Liver (tissue), 8 donors: ENCODE measurements at regions not wholly inside any gene's neighbourhood (a gene's known extent, or its start where the extent isn't known, plus 50 kb on each side); places are given as distances from the start of the nearest gene placed in this dataset.

Source experiments
- DNase-seq: peaks from one replicate; pipeline ENCODE4 v3.0.0-alpha.2; 2017; ENCODE audit warnings: low spot score
- H3K27ac ChIP-seq, 2 donors: one replicate each; pipeline ENCODE4 v1.7.0; 2013; ENCODE audit warnings: inconsistent platforms in 2 of 2, low read length in 2 of 2, control low read depth in 1 of 2, low read depth in 1 of 2, mild to moderate bottlenecking in 1 of 2
- H3K27me3 ChIP-seq, 4 donors: one replicate each; pipeline versions ENCODE4 v1.6.1 to v1.7.0; 2013; ENCODE audit warnings: low read length in 3 of 4, inconsistent platforms in 1 of 4, mild to moderate bottlenecking in 1 of 4, moderate library complexity in 1 of 4; ENCODE audit not compliant: control insufficient read depth in 4 of 4, insufficient read depth in 4 of 4
- H3K36me3 ChIP-seq, 4 donors: one replicate each; pipeline versions ENCODE4 v1.6.1 to v1.7.0; 2013; ENCODE audit warnings: low read length in 3 of 4, mild to moderate bottlenecking in 3 of 4, low read depth in 1 of 4, moderate library complexity in 1 of 4; ENCODE audit not compliant: control insufficient read depth in 4 of 4, insufficient read depth in 3 of 4
- H3K4me1 ChIP-seq, 4 donors: one replicate each; pipeline versions ENCODE4 v1.6.1 to v1.7.0; 2013; ENCODE audit warnings: low read length in 3 of 4, mild to moderate bottlenecking in 3 of 4, moderate library complexity in 1 of 4; ENCODE audit not compliant: control insufficient read depth in 4 of 4, insufficient read depth in 4 of 4
- H3K4me3 ChIP-seq, 3 donors: one replicate each; pipeline versions ENCODE4 v1.6.1 to v1.7.0; 2013; ENCODE audit warnings: low read length in 3 of 3, control low read depth in 1 of 3, low read depth in 1 of 3, mild to moderate bottlenecking in 1 of 3
- H3K9ac ChIP-seq, 2 donors: one replicate each; pipeline ENCODE4 v1.7.0; 2013; ENCODE audit warnings: low read length in 2 of 2, mild to moderate bottlenecking in 2 of 2, moderate library complexity in 2 of 2, control low read depth in 1 of 2, low read depth in 1 of 2
- H3K9me3 ChIP-seq, 4 donors: one replicate each; pipeline versions ENCODE4 v1.6.1 to v1.7.0; 2013; ENCODE audit warnings: low read length in 3 of 4; ENCODE audit not compliant: control insufficient read depth in 4 of 4
- CTCF ChIP-seq: fragments of 150-350 bp; IDR thresholded peaks from 2 replicates; pipeline ENCODE4 v1.5.1; 2017; ENCODE audit warnings: improper control_type of control experiment, low read depth, low read length; ENCODE audit not compliant: missing input control
- EGR1 ChIP-seq, 2 donors: IDR thresholded peaks; 2 replicates each; pipeline ENCODE4 v1.6.1; 2016 to 2018; ENCODE audit warnings: antibody characterized with exemption in 2 of 2, low read depth in 2 of 2
- FOXA1 ChIP-seq: IDR thresholded peaks from 2 replicates; pipeline ENCODE4 v1.6.1; 2016; ENCODE audit warnings: antibody characterized with exemption
- FOXA2 ChIP-seq: IDR thresholded peaks from 2 replicates; pipeline ENCODE4 v1.6.1; 2016; ENCODE audit warnings: antibody characterized with exemption
- HNF4G ChIP-seq: IDR thresholded peaks from 2 replicates; pipeline ENCODE4 v1.6.1; 2016; ENCODE audit warnings: antibody characterized with exemption
- JUND ChIP-seq, 2 donors: IDR thresholded peaks; 2 replicates each; pipeline ENCODE4 v1.6.1; 2016; ENCODE audit warnings: antibody characterized with exemption in 2 of 2
- MAX ChIP-seq: IDR thresholded peaks from 2 replicates; pipeline ENCODE4 v1.6.1; 2016; ENCODE audit warnings: antibody characterized with exemption
- NR2F2 ChIP-seq: IDR thresholded peaks from 2 replicates; pipeline ENCODE4 v1.6.1; 2016; ENCODE audit warnings: antibody characterized with exemption
- REST ChIP-seq: IDR thresholded peaks from 2 replicates; pipeline ENCODE4 v1.6.1; 2016; ENCODE audit warnings: antibody characterized with exemption, mild to moderate bottlenecking
- RXRA ChIP-seq, 2 donors: IDR thresholded peaks; 2 replicates each; pipeline ENCODE4 v1.6.1; 2017 to 2018; ENCODE audit warnings: antibody characterized with exemption in 2 of 2, mild to moderate bottlenecking in 1 of 2
- SP1 ChIP-seq: IDR thresholded peaks from 2 replicates; pipeline ENCODE4 v1.6.1; 2018; ENCODE audit warnings: antibody characterized with exemption, mild to moderate bottlenecking
- YY1 ChIP-seq: IDR thresholded peaks from 2 replicates; pipeline ENCODE4 v1.6.1; 2016; ENCODE audit warnings: antibody characterized with exemption, mild to moderate bottlenecking
- WGBS: extraction: QIAGEN DNeasy Blood & Tissue Kit; methylation state at CpG from one replicate; pipeline ENCODE4 v1.1.7; 2013; 5-methylcytosine and 5-hydroxymethylcytosine counted together
- TF ChIP-seq, protein P1 (sequence below): IDR thresholded peaks from 2 replicates; pipeline ENCODE4 v1.6.1; 2016; ENCODE audit warnings: antibody characterized with exemption
- TF ChIP-seq, protein P2 (sequence below): IDR thresholded peaks from 2 replicates; pipeline ENCODE4 v1.6.1; 2016; ENCODE audit warnings: antibody characterized with exemption
- donor health status: healthy.
- donor health status: healthy.
- donor health status: healthy.
- donor health status: healthy.
- donor health status: healthy.

DNA sequence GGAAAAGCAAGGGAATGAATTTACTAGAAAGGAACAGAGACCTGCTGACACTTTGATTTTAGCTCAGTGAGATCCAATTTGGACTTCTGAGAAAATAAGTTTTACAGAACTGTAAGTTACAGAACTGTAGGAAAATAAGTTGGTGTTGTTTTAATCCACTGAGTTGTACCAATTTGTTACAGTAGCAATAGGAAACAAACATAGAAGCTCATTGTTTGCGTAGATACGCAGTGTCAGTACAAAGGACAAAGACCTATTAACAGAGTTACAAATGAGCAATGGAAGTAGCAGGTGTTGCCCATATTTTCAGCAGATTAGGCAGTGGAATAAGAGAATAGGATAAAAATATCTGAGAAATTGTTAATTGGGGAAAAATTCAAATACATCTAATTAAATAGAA lies 385.8 kb upstream of the CNTN6 start (continued):
- no peak for TF ChIP-seq REST
- no peak for TF ChIP-seq HNF4G
- TF ChIP-seq NR2F2: no peak
- no peak for TF ChIP-seq YY1
- TF ChIP-seq FOXA2: no peak

DNA sequence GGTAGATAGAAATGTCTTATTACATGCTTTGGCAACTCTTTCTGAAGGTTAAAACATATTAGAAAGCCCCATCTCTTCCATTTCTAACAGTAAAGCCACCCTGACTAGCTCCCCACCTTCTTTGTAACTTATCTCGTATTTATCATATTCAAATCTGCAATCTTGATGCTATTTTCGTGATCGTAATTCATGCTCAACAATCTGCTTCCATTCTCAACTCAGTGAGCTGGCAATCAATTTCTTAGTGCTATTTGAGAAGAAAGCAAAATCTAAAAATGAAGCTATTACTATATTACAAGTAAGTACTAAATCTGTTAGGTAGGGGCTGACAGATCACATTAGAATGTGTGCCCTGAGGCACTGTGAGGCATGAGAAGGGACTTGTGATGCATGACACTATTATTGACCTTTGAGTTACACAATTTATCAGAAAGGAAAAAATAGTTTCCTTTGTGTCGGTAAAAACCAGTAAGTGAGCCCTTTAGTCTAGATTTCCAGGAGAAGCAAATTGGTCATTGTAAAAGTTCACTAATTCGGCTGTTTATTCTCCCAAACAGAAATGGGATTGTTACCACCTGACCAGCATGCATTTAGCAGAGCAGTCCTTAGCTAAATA lies 379.7 kb upstream of the CNTN6 start:
- no peak for DNase-seq
- 50% methylated on average over 5 of the region's 5 CpGs for WGBS
- Histone ChIP-seq H3K27ac (no peak overlapping the region), H3K9ac (no peak overlapping the region), H3K27me3 (peaks cover 0 to 6% (median 0%) of the 10 kb centered on the region in 4 donors), H3K9me3 (no peaks in the 10 kb centered on the region), H3K36me3 (no peaks in the 10 kb centered on the region), H3K4me3 (no peak overlapping the region), H3K4me1 (no peaks in the 10 kb centered on the region)
- TF ChIP-seq RXRA (IDR thresholded peaks at IDR 0.05): no peak
- TF ChIP-seq, protein P1, sequence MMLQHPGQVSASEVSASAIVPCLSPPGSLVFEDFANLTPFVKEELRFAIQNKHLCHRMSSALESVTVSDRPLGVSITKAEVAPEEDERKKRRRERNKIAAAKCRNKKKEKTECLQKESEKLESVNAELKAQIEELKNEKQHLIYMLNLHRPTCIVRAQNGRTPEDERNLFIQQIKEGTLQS: no peak
- TF ChIP-seq JUND (IDR thresholded peaks at IDR 0.05): no peak
- TF ChIP-seq CTCF: no peak
- TF ChIP-seq, protein P2, sequence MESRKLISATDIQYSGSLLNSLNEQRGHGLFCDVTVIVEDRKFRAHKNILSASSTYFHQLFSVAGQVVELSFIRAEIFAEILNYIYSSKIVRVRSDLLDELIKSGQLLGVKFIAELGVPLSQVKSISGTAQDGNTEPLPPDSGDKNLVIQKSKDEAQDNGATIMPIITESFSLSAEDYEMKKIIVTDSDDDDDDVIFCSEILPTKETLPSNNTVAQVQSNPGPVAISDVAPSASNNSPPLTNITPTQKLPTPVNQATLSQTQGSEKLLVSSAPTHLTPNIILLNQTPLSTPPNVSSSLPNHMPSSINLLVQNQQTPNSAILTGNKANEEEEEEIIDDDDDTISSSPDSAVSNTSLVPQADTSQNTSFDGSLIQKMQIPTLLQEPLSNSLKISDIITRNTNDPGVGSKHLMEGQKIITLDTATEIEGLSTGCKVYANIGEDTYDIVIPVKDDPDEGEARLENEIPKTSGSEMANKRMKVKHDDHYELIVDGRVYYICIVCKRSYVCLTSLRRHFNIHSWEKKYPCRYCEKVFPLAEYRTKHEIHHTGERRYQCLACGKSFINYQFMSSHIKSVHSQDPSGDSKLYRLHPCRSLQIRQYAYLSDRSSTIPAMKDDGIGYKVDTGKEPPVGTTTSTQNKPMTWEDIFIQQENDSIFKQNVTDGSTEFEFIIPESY: no peak
- TF ChIP-seq SP1: no peak
- no peak for TF ChIP-seq EGR1 (IDR thresholded peaks at IDR 0.05; ENCODE audit: low read depth in 2 of 2)
- no peak for TF ChIP-seq NR2F2
- no peak for TF ChIP-seq FOXA1
- TF ChIP-seq MAX: no peak
